Smooth muscle cell (in vitro differentiated cells): ENCODE measurements at regions not wholly inside any gene's neighbourhood (a gene's known extent, or its start where the extent isn't known, plus 50 kb on each side); places are given as distances from the start of the nearest gene placed in this dataset.

Source experiments
- DNase-seq: peaks from one replicate; lab custom pipeline; 2025; ENCODE audit not compliant: unreplicated experiment; lab: John Stamatoyannopoulos, UW
- H2AFZ ChIP-seq: fragments of 200-600 bp; sonication (generic); 2 replicates; pipeline ENCODE4 v1.6.0; 2016; ENCODE audit warnings: antibody characterized with exemption, low read depth, mild to moderate bottlenecking
- H3F3A ChIP-seq: fragments of 200-600 bp; sonication (generic); 2 replicates; pipeline ENCODE4 v1.6.0; 2017; ENCODE audit warnings: antibody characterized with exemption, low read depth
- H3K27ac ChIP-seq: fragments of 200-600 bp; sonication (generic); 2 replicates; pipeline ENCODE4 v1.5.1; 2016; ENCODE audit warnings: low read depth, mild to moderate bottlenecking
- H3K27me3 ChIP-seq: fragments of 200-600 bp; sonication (generic); 2 replicates; pipeline ENCODE4 v1.6.1; 2016; ENCODE audit warnings: low read depth, mild to moderate bottlenecking
- H3K36me3 ChIP-seq: fragments of 200-600 bp; sonication (generic); 2 replicates; pipeline ENCODE4 v1.5.1; 2016; ENCODE audit warnings: low read depth
- H3K4me1 ChIP-seq: fragments of 200-600 bp; sonication (generic); 2 replicates; pipeline ENCODE4 v1.5.1; 2016; ENCODE audit warnings: low read depth
- H3K4me2 ChIP-seq: fragments of 200-600 bp; sonication (generic); 2 replicates; pipeline ENCODE4 v1.6.0; 2016; ENCODE audit warnings: mild to moderate bottlenecking
- H3K4me3 ChIP-seq: fragments of 200-600 bp; sonication (generic); 2 replicates; pipeline ENCODE4 v1.5.1; 2016; ENCODE audit warnings: mild to moderate bottlenecking
- H3K79me2 ChIP-seq: fragments of 200-600 bp; sonication (generic); 2 replicates; pipeline ENCODE4 v1.6.0; 2016; ENCODE audit warnings: low read depth, mild to moderate bottlenecking
- H3K9ac ChIP-seq: fragments of 200-600 bp; sonication (generic); 2 replicates; pipeline ENCODE4 v1.6.0; 2016; ENCODE audit warnings: low read depth
- H3K9me3 ChIP-seq: fragments of 200-600 bp; sonication (generic); replicated peaks from 2 replicates; pipeline ENCODE4 v1.5.1; 2016; ENCODE audit warnings: low read depth
- H4K20me1 ChIP-seq: fragments of 200-600 bp; sonication (generic); 2 replicates; pipeline ENCODE4 v1.6.0; 2016; ENCODE audit warnings: low read depth
- WGBS: methylation state at CpG from one replicate; pipeline ENCODE4 v1.1.7; 2016; ENCODE audit warnings: low lambda C conversion rate; 5-methylcytosine and 5-hydroxymethylcytosine counted together
- TF ChIP-seq, protein P1 (sequence below): fragments of 200-600 bp; sonication (generic); IDR thresholded peaks from 2 replicates; pipeline ENCODE4 v1.5.1; 2017; ENCODE audit warnings: borderline replicate concordance, mild to moderate bottlenecking, antibody characterized with exemption; ENCODE audit not compliant: insufficient read depth, poor library complexity, severe bottlenecking

DNA sequence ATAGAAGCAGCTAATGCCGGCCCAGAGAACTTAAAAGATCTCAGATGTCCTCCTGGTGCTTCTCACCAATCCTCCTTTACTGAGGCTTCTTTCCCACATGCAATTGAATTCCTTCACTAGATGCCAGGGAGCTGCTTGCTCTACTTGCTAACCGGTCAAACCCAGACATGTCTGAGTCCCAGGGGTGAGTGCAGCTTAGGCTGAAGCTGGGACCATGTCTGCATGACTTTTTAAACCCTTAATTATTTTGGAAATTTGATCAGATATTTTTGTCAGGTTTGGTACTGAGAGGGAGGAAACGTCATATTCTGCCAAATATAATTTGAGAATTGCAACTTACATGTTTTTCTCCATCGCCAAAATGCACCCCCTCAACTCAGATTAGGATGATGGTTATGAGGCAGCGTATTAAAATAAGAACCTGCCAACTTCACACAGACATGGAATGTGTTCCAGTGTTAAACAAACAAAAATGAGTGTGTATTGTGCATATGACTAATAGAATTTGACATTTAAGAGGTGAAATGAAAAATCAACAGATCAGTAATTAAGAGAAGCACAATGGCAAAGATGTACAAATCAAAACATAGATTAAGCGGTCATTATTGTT lies 529.5 kb downstream of the ETS1 start:
- 83% methylated on average over 6 of the region's 6 CpGs for WGBS
- DNase-seq, result no peak
- Histone ChIP-seq H3K27me3 (no peaks in the 10 kb centered on the region), H3K9ac (no peak overlapping the region), H3K9me3 (no peaks in the 10 kb centered on the region), H2AFZ (no peak overlapping the region), H3K4me2 (no peak overlapping the region), H4K20me1 (no peaks in the 10 kb centered on the region), H3K4me3 (no peak overlapping the region), H3K36me3 (no peaks in the 10 kb centered on the region), H3K79me2 (no peaks in the 10 kb centered on the region), H3K27ac (no peak overlapping the region), H3K4me1 (peaks cover 13% of the 10 kb centered on the region), H3F3A (no peaks in the 10 kb centered on the region)
- TF ChIP-seq, protein P1, sequence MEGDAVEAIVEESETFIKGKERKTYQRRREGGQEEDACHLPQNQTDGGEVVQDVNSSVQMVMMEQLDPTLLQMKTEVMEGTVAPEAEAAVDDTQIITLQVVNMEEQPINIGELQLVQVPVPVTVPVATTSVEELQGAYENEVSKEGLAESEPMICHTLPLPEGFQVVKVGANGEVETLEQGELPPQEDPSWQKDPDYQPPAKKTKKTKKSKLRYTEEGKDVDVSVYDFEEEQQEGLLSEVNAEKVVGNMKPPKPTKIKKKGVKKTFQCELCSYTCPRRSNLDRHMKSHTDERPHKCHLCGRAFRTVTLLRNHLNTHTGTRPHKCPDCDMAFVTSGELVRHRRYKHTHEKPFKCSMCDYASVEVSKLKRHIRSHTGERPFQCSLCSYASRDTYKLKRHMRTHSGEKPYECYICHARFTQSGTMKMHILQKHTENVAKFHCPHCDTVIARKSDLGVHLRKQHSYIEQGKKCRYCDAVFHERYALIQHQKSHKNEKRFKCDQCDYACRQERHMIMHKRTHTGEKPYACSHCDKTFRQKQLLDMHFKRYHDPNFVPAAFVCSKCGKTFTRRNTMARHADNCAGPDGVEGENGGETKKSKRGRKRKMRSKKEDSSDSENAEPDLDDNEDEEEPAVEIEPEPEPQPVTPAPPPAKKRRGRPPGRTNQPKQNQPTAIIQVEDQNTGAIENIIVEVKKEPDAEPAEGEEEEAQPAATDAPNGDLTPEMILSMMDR, result no peak

DNA sequence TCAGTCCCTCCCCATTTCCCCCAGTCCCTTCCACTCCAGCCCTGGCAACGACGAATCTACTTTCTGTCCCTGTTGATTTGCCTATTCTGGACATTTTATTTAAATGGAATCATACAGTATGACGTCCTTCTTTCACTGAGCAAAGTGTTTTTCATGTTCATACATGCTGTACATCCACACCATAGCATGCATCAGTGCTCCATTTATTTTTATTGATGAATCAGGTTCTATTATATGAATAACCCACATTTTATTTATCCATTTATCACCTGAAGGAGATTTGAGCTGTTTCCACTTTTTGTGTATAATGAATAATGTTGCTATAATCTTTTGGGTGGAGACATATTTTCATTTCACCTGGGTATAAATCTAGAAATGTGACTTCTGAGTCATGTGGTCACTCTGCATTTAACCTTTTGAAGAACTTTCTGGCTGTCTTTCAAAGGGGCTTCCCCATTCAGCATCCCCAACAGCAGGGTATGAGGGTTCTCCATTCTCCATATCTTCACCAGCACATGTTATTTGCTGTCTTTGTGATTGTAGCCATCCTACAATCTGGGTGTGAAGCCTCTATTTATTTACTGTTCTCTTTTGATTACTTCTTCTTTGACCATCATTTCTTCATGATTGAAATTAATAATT lies 531.7 kb downstream of the ETS1 start:
- Histone ChIP-seq H3K4me2 (no peak overlapping the region), H3K9me3 (no peaks in the 10 kb centered on the region), H3K4me3 (no peak overlapping the region), H3K27me3 (no peaks in the 10 kb centered on the region), H3F3A (no peaks in the 10 kb centered on the region), H3K79me2 (no peaks in the 10 kb centered on the region), H3K36me3 (no peaks in the 10 kb centered on the region), H3K4me1 (peaks cover 5% of the 10 kb centered on the region), H4K20me1 (no peaks in the 10 kb centered on the region), H3K27ac (peak overlapping the region; percentile 94), H3K9ac (no peak overlapping the region), H2AFZ (no peak overlapping the region)
- no peak for DNase-seq
- TF ChIP-seq, protein P1, result no peak
- WGBS, result 78% methylated on average over 3 of the region's 3 CpGs

DNA sequence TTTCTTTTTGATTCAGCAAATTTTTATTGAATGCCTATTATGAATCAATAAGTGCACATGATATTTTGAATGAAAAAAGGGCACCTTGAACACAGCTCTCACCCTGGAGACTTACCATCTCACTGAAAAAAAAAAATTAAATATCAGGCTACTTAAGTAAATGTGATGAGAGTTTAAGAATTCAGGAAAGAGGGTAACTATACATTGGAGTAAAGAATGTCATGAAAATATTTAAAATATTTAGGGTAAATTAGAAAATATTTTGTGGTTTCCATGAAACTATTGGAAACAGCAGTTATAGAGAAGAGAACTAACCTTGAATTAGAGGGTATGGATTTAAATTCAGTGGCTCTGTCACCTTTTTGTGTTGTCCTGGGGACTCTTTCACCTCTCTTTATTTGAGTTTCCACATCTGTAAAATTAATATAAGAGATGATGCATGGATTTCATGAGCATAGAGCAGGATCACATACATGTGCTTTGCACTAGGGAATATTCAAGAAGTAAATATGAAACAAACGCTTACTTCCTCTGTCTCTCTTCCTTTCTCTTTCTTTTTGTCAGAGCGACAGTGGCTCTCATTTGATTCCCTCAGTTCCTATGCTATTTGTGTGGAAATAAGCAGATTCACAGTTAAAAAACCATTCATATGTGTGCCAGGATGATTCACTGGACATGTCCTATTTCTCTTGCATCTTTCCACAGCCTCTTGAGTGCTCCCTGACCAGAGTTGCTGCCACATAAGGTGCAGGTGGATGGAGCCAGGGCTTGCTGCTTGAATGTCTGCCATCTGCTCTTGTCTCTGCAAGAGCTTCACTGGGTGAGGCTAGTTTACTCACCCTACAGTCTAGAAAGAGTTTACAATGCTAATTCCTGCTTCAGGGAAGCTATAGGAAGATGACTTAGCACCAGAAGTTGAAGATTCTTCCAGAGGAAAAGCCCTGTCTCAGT lies 533.1 kb downstream of the ETS1 start:
- DNase-seq, result no peak
- Histone ChIP-seq H3K9me3 (no peaks in the 10 kb centered on the region), H3K4me2 (peak overlapping the region; percentile 38), H2AFZ (no peak overlapping the region), H3K4me3 (no peak overlapping the region), H4K20me1 (no peaks in the 10 kb centered on the region), H3K27me3 (no peaks in the 10 kb centered on the region), H3K4me1 (peaks cover 5% of the 10 kb centered on the region), H3F3A (no peaks in the 10 kb centered on the region), H3K36me3 (no peaks in the 10 kb centered on the region), H3K79me2 (no peaks in the 10 kb centered on the region), H3K27ac (peak overlapping the region; percentile 94), H3K9ac (peak overlapping the region; percentile 68)
- TF ChIP-seq, protein P1, result no peak
- 87% methylated on average over 2 of the region's 2 CpGs for WGBS
